Muscle of arm (tissue), 1 donor: ENCODE measurements at regions not wholly inside any gene's neighbourhood (a gene's known extent, or its start where the extent isn't known, plus 50 kb on each side); places are given as distances from the start of the nearest gene placed in this dataset.
"Not testable (repeated sequence)": the region's sequence is repeated elsewhere in the genome, so short reads cannot be mapped to it uniquely, and the experiment has no call there.

Experiments
- DNase-seq: peaks from one replicate; pipeline ENCODE4 v3.0.0-alpha.2; 2013

- no peak for DNase-seq
Measured at GRCh38 chr13:76829572-76830327, 56.5 kb downstream of the KCTD12 start.

- DNase-seq = no peak
Measured at GRCh38 chr13:76828316-76828741, 57.9 kb downstream of the KCTD12 start.

GRCh38 chr13:76826527-76826926 lies 59.7 kb downstream of the KCTD12 start:
- DNase-seq = no peak

- no peak for DNase-seq
Measured at GRCh38 chr13:76825430-76825829, 60.8 kb downstream of the KCTD12 start.

- DNase-seq = no peak
Measured at GRCh38 chr13:76823969-76824368, 62.2 kb downstream of the KCTD12 start.

- no peak for DNase-seq
Measured at GRCh38 chr13:76822698-76823267, 63.4 kb downstream of the KCTD12 start.

GRCh38 chr13:76821222-76821621 lies 65.0 kb downstream of the KCTD12 start:
- DNase-seq = not testable (repeated sequence)

- DNase-seq = peak; percentile 91
Measured at GRCh38 chr13:76820759-76821158, 65.4 kb downstream of the KCTD12 start.

GRCh38 chr13:76816394-76816793 lies 69.8 kb downstream of the KCTD12 start:
- DNase-seq = no peak

- DNase-seq = no peak
Measured at GRCh38 chr13:76815344-76815743, 70.9 kb downstream of the KCTD12 start.

GRCh38 chr13:76813891-76814290 lies 72.3 kb downstream of the KCTD12 start:
- no peak for DNase-seq

- DNase-seq = peak; percentile 79
Measured at GRCh38 chr13:76813000-76813691, 73.1 kb downstream of the KCTD12 start.

GRCh38 chr13:76812206-76812897 lies 73.9 kb downstream of the KCTD12 start:
- DNase-seq = peak; percentile 80

- DNase-seq = no peak
Measured at GRCh38 chr13:76809389-76809788, 76.8 kb downstream of the KCTD12 start.

GRCh38 chr13:76808927-76809326 lies 77.3 kb downstream of the KCTD12 start:
- no peak for DNase-seq

- no peak for DNase-seq
Measured at GRCh38 chr13:76804801-76805200, 81.4 kb downstream of the KCTD12 start.

GRCh38 chr13:76803831-76804230 lies 82.4 kb downstream of the KCTD12 start:
- no peak for DNase-seq

- no peak for DNase-seq
Measured at GRCh38 chr13:76800943-76801342, 85.3 kb downstream of the KCTD12 start.

- DNase-seq = no peak
Measured at GRCh38 chr13:76799696-76800095, 86.5 kb downstream of the KCTD12 start.

GRCh38 chr13:76798037-76798436 lies 88.2 kb downstream of the KCTD12 start:
- DNase-seq = no peak

GRCh38 chr13:76797361-76797760 lies 88.8 kb downstream of the KCTD12 start:
- DNase-seq = no peak

GRCh38 chr13:76796851-76797250 lies 89.4 kb downstream of the KCTD12 start:
- no peak for DNase-seq
